Activated CD4-positive, alpha-beta T cell treated with anti-CD3 and anti-CD28 coated beads, Interleukin-2, amount 10 ng/mL, durations not matched to agents 24 days and 14 days (primary cell): ENCODE measurements at regions not wholly inside any gene's neighbourhood (a gene's known extent, or its start where the extent isn't known, plus 50 kb on each side); places are given as distances from the start of the nearest gene placed in this dataset.

Experiments
- DNase-seq: peaks from one replicate; pipeline ENCODE4 v3.0.0; 2022
- H3K27ac Mint-ChIP-seq: one replicate; pipeline ENCODE4 v1.8.0; 2022; ENCODE audit warnings: mild to moderate bottlenecking, mixed read lengths
- H3K27me3 Mint-ChIP-seq: one replicate; pipeline ENCODE4 v1.8.0; 2022; ENCODE audit warnings: mixed read lengths
- H3K36me3 Mint-ChIP-seq: one replicate; pipeline ENCODE4 v1.8.0; 2022; ENCODE audit warnings: low read depth, mild to moderate bottlenecking, mixed read lengths
- H3K4me1 Mint-ChIP-seq: one replicate; pipeline ENCODE4 v1.8.0; 2021; ENCODE audit warnings: mixed read lengths
- H3K4me3 Mint-ChIP-seq: one replicate; pipeline ENCODE4 v1.8.0; 2022; ENCODE audit warnings: mild to moderate bottlenecking, moderate library complexity, mixed read lengths
- H3K9me3 Mint-ChIP-seq: one replicate; pipeline ENCODE4 v1.8.0; 2021; ENCODE audit warnings: mixed read lengths
- intact Hi-C: fragments of 100-400 bp; cut with micrococcal nuclease; formaldehyde crosslinking; loops from one replicate; pipeline ENCODE4 v1.15.1; 2023

DNA sequence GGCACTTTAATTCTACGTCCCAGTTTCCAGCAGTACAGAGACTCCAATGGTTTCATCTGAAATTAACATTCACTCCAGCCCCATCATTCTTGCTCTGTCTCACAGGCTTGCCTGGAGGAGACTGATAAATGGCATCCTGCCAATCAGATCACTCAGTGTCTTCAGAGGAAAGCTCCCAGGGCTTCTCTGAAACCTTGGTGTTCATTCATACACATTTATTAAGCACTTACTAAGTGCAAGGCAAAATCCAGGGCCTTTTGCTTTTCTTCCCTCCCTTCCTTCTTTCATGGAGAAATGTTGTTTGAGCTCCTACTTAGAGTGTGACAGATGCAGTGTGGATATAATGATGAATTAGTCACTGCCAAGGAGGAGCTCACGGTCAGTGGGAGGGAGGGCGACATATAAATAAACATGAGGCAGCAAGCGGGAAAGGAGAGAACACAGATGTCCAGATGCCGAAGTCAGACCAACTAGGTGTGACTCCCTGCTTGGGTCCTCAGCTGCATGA, 106.7 kb upstream of the DTNBP1 start:
- DNase-seq, result no peak

DNA sequence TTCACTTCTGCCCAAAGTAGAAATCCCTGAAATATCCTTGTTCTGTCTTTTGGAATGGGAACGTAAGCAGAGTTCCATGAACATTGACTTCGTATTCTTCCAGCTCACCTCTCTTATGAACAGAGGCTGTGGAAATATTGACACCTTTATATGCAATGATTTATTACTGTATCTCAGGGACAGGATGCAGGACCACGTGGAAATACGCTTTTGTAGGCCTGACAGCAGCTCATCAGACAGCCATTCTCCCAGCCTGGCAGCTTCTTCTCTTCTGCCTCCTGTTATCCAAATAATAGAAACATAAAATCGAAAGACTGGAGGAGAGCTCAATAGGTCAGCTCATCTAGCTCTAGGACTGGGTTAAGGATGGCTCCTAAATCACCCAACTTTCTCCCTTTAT, 106.2 kb upstream of the DTNBP1 start:
- H3K4me3 Mint-ChIP-seq, result no peak overlapping the region
- no peaks in the 10 kb centered on the region for H3K27me3 Mint-ChIP-seq
- intact Hi-C loops, result no loop called here
- DNase-seq, result no peak
- H3K4me1 Mint-ChIP-seq, result peaks cover 24% of the 10 kb centered on the region
- no peak overlapping the region for H3K27ac Mint-ChIP-seq
- no peaks in the 10 kb centered on the region for H3K36me3 Mint-ChIP-seq
- peaks cover 11% of the 10 kb centered on the region for H3K9me3 Mint-ChIP-seq

More for the DNA sequence above, 106.7 kb upstream of the DTNBP1 start:
- no peaks in the 10 kb centered on the region for H3K27me3 Mint-ChIP-seq
- H3K4me1 Mint-ChIP-seq, result peaks cover 25% of the 10 kb centered on the region
- intact Hi-C loops, result loop anchor here (1.0 kb wide), 2 partner anchors 33 to 145 kb away; no protein-coding TSS in a partner anchor
- peaks cover 11% of the 10 kb centered on the region for H3K9me3 Mint-ChIP-seq
- H3K27ac Mint-ChIP-seq, result no peak overlapping the region
- H3K4me3 Mint-ChIP-seq, result no peak overlapping the region
- H3K36me3 Mint-ChIP-seq, result no peaks in the 10 kb centered on the region

DNA sequence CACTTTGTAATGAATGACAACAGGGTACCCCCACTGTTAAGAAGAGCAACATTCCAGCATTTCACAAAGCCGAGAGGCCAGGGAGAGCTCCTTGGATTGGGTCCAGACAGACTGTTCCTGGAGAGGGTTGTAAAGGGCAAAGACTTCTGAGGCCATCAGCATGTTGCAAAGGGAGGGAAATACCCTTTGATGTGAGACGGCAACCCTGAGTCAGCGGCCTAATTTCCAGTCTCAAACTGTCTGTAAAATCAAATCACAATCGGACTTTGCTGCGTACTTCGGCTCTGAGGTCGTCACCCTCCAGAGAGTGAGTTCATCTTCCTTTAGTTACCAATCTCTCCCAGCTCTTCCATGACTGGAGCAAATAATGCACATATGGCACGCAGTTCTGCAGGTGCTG, 101.0 kb upstream of the DTNBP1 start:
- intact Hi-C loops, result no loop called here
- H3K4me3 Mint-ChIP-seq, result no peak overlapping the region
- H3K9me3 Mint-ChIP-seq, result no peaks in the 10 kb centered on the region
- H3K36me3 Mint-ChIP-seq, result no peaks in the 10 kb centered on the region
- H3K27ac Mint-ChIP-seq, result no peak overlapping the region
- H3K27me3 Mint-ChIP-seq, result no peaks in the 10 kb centered on the region
- no peaks in the 10 kb centered on the region for H3K4me1 Mint-ChIP-seq
- no peak for DNase-seq

DNA sequence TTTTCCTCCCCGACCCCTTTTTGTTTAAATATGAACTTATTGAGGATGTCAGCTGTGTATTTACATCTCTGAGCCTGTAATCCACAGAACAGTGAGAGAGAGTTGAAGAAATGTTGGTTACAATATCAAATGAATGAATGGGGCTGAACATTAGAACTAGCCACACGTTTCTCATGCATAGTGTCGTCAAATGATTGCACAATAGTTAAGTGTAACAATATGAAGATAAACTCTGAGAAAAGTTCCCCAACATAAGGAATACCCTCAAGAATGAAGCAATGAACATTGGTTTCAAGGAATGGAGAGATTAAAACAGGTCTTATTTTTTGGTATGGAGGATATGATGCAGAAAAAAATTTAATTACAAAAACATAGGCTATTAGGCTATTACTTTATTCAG, 100.5 kb upstream of the DTNBP1 start:
- Mint-ChIP-seq H3K27me3 (no peaks in the 10 kb centered on the region), H3K9me3 (no peaks in the 10 kb centered on the region), H3K27ac (no peak overlapping the region), H3K36me3 (no peaks in the 10 kb centered on the region), H3K4me1 (no peaks in the 10 kb centered on the region), H3K4me3 (no peak overlapping the region)
- no peak for DNase-seq
- intact Hi-C loops, result no loop called here

DNA sequence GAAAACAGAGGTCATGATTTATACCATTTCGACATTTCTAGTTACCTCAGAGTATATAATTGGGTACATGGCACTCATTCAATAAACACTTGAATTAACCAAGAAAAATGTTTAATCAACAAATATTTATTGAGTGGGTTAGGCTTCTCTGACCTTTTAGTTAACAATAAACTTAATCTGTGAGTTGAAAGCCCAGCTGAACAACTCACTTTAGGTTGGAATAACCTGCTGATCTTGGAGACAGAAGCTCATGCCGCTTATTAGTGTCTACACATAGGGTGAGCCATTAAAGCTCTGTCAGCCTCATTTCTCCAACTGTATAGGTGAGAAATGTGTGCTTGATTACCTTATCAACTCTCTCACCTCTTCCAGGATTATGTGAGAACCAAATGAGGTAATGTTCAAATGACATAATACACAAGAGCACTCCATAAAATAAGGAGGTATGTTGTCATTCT, 98.2 kb upstream of the DTNBP1 start:
- no peaks in the 10 kb centered on the region for H3K9me3 Mint-ChIP-seq
- no peaks in the 10 kb centered on the region for H3K36me3 Mint-ChIP-seq
- no peaks in the 10 kb centered on the region for H3K4me1 Mint-ChIP-seq
- intact Hi-C loops, result no loop called here
- no peaks in the 10 kb centered on the region for H3K27me3 Mint-ChIP-seq
- no peak for DNase-seq
- H3K4me3 Mint-ChIP-seq, result no peak overlapping the region
- no peak overlapping the region for H3K27ac Mint-ChIP-seq

DNA sequence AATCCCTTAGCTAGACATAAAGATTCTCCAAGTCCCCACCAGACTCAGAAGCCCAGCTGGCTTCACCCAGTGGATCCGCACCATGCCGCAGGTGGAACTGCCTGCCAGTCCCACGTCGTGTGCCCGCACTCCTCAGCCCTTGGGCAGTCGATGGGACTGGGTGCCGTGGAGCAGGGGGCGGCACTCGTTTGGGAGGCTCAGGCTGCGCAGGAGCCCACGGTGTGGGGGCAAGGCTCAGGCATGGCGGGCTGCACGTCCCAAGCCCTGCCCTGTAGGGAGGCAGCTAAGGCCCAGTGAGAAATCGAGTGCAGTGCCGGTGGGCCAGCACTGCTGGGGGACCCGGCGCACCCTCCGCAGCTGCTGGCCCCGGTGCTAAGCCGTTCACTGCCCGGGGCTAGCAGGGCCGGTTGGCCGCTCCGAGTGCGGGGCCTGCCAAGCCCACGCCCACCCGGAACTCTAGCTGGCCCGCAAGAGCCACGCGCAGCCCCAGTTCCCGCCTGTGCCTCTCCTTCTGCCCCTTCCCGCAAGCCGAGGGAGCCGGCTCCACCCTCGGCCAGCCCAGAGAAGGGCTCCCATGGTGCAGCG, 95.9 kb upstream of the DTNBP1 start:
- H3K27ac Mint-ChIP-seq, result no peak overlapping the region
- H3K27me3 Mint-ChIP-seq, result no peaks in the 10 kb centered on the region
- no peaks in the 10 kb centered on the region for H3K36me3 Mint-ChIP-seq
- peaks cover 2% of the 10 kb centered on the region for H3K9me3 Mint-ChIP-seq
- intact Hi-C loops, result no loop called here
- peaks cover under 1% of the 10 kb centered on the region for H3K4me1 Mint-ChIP-seq
- H3K4me3 Mint-ChIP-seq, result no peak overlapping the region
- no peak for DNase-seq

DNA sequence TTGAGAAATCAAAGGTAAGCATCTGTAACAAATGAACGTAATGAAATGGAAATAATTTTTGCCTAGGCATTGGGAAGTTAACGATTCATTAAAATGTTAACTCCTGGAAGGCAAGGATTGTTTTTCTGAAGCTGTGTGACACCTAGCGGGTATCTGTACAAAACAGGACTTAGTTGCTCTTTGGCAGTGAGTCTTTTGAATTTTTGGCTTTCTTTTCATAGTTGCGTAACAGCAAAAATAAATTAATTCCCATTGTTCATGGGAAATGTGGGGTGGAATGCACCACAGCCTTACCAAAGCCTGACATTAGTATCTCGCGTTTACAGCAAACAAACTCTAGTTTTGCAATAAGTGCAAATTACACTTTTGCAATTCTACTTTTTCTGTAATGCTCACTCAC, 92.7 kb upstream of the DTNBP1 start:
- intact Hi-C loops, result no loop called here
- Mint-ChIP-seq H3K9me3 (peaks cover 3% of the 10 kb centered on the region), H3K4me3 (no peak overlapping the region), H3K36me3 (no peaks in the 10 kb centered on the region), H3K27me3 (no peaks in the 10 kb centered on the region), H3K4me1 (peaks cover 2% of the 10 kb centered on the region), H3K27ac (no peak overlapping the region)
- DNase-seq, result no peak

DNA sequence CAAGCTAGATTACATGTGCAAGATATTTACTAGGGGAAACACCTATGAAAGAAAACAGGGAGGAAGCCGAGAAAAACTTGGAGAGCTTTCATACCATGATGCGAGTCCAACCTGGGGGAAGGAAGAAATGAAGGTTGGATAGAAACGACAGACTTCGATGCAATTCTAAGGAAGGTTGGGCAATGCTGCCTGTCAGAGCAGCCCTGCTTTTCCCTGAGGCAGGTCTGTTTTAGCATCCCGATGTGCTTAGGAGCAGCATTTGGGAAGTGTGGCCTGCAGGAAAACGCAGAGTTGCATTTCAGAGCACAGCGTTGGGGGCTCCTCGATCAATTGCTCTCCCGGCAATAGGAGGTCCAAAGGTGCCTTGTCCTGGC, 91.9 kb upstream of the DTNBP1 start:
- peaks cover 3% of the 10 kb centered on the region for H3K9me3 Mint-ChIP-seq
- intact Hi-C loops, result no loop called here
- DNase-seq, result no peak

DNA sequence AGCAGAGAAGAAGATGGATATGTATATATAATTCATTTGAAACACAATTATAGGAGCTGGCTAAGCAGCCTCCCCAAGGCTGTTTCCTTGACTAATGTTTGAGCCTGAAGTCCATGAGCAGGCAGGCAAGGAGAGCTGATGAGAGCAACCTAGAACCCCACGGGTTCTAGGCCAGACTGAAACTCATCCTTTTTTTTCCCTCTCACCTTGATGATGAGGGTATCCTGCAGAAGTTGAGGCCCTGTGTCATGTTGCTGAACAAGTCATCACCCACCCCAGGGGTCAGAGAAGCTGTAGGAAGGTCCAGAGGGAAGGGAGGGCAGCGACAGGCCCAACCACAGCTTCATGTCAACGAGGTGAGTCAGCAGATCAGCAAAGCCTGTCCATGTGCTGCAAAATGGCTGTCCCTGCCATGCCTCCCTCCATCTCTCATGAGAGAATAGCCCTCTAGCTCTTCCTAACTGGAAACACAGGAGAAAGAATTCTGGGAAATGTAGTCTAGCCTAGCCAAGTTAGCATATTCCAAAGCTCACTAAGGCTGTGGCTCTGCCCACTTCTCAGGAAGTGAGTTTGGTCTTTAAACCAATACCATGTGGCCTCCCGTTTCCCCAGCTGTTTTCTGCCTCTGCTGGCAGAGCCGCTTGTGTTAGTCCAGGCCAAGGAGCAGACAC, 91.3 kb upstream of the DTNBP1 start:
- Mint-ChIP-seq H3K36me3 (no peaks in the 10 kb centered on the region), H3K4me1 (peaks cover 2% of the 10 kb centered on the region), H3K27ac (no peak overlapping the region), H3K27me3 (no peaks in the 10 kb centered on the region), H3K4me3 (no peak overlapping the region), H3K9me3 (peaks cover 3% of the 10 kb centered on the region)
- intact Hi-C loops, result no loop called here
- DNase-seq, result no peak

More for the DNA sequence above, 91.9 kb upstream of the DTNBP1 start:
- Mint-ChIP-seq H3K27ac (no peak overlapping the region), H3K36me3 (no peaks in the 10 kb centered on the region), H3K27me3 (no peaks in the 10 kb centered on the region), H3K4me3 (no peak overlapping the region), H3K4me1 (peaks cover 2% of the 10 kb centered on the region)

DNA sequence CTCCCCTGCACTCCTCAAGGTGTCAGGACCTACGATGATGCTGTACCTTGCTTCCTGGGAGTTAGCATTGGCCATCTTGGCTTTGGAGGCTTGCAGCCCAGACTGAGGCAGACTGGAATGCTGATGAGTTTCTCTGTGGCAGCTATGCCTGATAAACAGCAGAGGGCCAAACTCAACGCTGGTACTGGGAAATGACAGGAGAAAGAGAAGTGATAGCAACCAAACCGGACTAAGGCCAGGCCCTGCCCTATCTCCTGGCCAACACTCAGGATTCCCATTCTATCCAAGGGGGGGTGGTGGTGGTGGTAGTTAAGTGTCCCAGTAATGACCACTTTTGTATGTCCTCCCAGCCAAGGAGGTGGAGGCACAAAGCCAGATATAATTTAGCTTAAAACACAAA, 90.0 kb upstream of the DTNBP1 start:
- peaks cover 2% of the 10 kb centered on the region for H3K4me1 Mint-ChIP-seq
- intact Hi-C loops, result no loop called here
- no peaks in the 10 kb centered on the region for H3K36me3 Mint-ChIP-seq
- no peak overlapping the region for H3K27ac Mint-ChIP-seq
- H3K4me3 Mint-ChIP-seq, result no peak overlapping the region
- no peaks in the 10 kb centered on the region for H3K27me3 Mint-ChIP-seq
- peaks cover 3% of the 10 kb centered on the region for H3K9me3 Mint-ChIP-seq
- no peak for DNase-seq

DNA sequence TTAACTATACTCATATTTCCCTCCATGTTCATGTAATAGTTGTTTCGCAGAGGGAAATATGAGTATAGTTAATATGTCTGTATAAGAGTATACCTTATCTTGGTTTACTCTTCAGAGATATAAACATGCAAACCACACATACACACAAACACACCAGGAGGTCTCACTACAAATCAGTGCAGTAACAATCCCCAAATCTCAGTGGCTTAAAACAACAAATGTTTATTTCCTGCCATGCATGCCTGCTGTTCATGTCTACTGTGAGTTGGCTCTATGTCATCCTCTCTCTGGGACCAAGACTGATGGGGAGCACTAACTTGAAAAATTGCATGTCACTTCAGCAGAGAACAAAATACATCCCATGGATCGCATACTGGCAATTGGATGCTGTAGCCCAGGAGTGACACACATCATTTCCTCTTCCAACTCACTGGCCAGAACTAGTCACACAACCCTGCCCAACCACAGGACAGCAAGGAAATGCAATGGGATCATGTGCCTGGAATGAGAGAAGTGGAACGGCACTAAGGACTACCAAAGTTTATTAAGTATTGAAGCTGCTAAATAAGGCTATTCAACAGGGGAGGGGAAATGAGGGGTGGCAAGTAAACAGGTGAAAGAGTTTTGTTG, 89.0 kb upstream of the DTNBP1 start:
- DNase-seq, result no peak
- Mint-ChIP-seq H3K27me3 (no peaks in the 10 kb centered on the region), H3K4me1 (peaks cover 2% of the 10 kb centered on the region), H3K9me3 (peaks cover 3% of the 10 kb centered on the region), H3K4me3 (no peak overlapping the region), H3K36me3 (no peaks in the 10 kb centered on the region), H3K27ac (no peak overlapping the region)
- intact Hi-C loops, result no loop called here

DNA sequence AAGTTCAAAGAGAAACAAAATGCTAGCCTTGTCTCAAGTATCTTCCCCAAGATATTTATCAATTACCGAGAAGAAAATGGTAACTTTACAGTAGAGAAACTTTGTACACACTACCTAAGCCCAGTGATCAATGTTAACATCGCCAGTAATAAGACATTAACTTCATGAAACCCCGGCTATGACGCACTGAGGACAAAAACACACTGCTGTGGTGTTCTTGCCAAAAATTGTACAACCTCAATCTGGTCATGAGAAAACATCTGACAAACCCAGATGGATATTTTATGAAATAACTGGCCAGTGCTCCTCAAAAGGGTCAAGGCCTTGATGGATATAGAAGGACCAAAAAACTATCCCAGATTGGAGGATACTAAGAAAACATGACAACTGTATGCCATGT, 85.5 kb upstream of the DTNBP1 start:
- Mint-ChIP-seq H3K9me3 (peaks cover 4% of the 10 kb centered on the region), H3K4me1 (no peaks in the 10 kb centered on the region), H3K36me3 (no peaks in the 10 kb centered on the region), H3K27ac (no peak overlapping the region), H3K4me3 (no peak overlapping the region), H3K27me3 (peaks cover 2% of the 10 kb centered on the region)
- intact Hi-C loops, result no loop called here
- no peak for DNase-seq

DNA sequence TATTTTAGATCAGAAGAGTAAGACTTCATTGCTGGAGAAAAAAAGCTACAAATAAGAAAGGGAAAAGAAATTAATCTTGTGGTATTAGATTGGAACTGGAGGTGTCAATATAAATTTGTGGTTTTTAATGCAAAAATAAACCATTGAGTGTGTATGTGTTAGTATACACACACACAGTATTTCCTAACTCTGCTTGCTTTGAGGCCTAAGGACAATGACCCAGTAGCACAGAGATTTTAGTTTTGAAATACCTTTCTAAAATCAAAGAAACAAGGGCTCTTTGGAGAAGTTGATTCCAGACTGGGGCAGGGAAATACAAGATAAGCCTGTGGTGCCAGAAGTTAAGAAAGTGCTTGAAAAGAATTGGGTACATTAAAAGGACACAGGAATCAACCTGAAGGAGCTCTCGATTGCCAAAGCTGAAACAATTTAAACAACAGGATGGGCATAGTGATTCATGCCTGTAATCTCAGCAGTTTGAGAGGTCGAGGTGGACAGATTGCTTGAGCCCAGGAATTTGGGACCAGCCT, 84.6 kb upstream of the DTNBP1 start:
- Mint-ChIP-seq H3K9me3 (peaks cover 7% of the 10 kb centered on the region), H3K27me3 (peaks cover 2% of the 10 kb centered on the region), H3K36me3 (no peaks in the 10 kb centered on the region), H3K4me3 (no peak overlapping the region), H3K4me1 (no peaks in the 10 kb centered on the region), H3K27ac (no peak overlapping the region)
- intact Hi-C loops, result no loop called here
- no peak for DNase-seq

DNA sequence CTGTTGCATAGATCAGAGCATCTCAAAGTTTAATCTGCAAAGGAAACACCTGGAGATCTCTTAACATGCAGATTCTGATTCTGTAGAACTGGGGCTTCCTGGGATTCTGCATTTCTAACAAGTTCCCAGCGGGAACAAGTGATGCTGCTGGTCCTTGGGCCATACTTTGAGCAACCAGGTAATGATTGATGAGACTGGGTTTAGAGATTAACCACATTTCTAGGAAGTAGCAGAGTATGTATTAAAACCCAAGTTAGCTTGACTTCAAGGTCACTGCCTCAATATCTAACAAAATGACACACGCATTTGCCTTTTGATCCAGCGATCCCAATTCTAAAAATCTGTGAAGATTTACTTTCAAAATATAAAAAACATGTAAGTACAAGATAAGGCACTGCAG, 83.0 kb upstream of the DTNBP1 start:
- Mint-ChIP-seq H3K9me3 (peaks cover 7% of the 10 kb centered on the region), H3K36me3 (no peaks in the 10 kb centered on the region), H3K27ac (no peak overlapping the region), H3K4me1 (no peaks in the 10 kb centered on the region), H3K27me3 (peaks cover 2% of the 10 kb centered on the region), H3K4me3 (no peak overlapping the region)
- intact Hi-C loops, result no loop called here
- DNase-seq, result no peak
